ENCODE measurements at regions not wholly inside any gene's neighbourhood (a gene's known extent, or its start where the extent isn't known, plus 50 kb on each side); places are given as distances from the start of the nearest gene placed in this dataset.
"Not testable (repeated sequence)": the region's sequence is repeated elsewhere in the genome, so short reads cannot be mapped to it uniquely, and the experiment has no call there.

- no peak for DNase-seq (ENCODE audit: low read depth, low spot score)
- H3K4me3 ChIP-seq (ENCODE audit: low read length), result no peak overlapping the region
Measured at GRCh38 chr6:167208819-167209576, 51.2 kb upstream of the GPR31 start.

- H3K4me3 ChIP-seq (ENCODE audit: low read length), result no peak overlapping the region
- no peak for DNase-seq (ENCODE audit: low read depth, low spot score)
Measured at GRCh38 chr6:167209577-167209975, 51.8 kb upstream of the GPR31 start.

GRCh38 chr6:167210375-167211294 lies 52.9 kb upstream of the GPR31 start:
- DNase-seq (ENCODE audit: low read depth, low spot score), result no peak
- H3K4me3 ChIP-seq (ENCODE audit: low read length), result no peak overlapping the region

- no peak for DNase-seq (ENCODE audit: low read depth, low spot score)
- no peak overlapping the region for H3K4me3 ChIP-seq (ENCODE audit: low read length)
Measured at GRCh38 chr6:167211295-167211648, 53.5 kb upstream of the GPR31 start.

DNA sequence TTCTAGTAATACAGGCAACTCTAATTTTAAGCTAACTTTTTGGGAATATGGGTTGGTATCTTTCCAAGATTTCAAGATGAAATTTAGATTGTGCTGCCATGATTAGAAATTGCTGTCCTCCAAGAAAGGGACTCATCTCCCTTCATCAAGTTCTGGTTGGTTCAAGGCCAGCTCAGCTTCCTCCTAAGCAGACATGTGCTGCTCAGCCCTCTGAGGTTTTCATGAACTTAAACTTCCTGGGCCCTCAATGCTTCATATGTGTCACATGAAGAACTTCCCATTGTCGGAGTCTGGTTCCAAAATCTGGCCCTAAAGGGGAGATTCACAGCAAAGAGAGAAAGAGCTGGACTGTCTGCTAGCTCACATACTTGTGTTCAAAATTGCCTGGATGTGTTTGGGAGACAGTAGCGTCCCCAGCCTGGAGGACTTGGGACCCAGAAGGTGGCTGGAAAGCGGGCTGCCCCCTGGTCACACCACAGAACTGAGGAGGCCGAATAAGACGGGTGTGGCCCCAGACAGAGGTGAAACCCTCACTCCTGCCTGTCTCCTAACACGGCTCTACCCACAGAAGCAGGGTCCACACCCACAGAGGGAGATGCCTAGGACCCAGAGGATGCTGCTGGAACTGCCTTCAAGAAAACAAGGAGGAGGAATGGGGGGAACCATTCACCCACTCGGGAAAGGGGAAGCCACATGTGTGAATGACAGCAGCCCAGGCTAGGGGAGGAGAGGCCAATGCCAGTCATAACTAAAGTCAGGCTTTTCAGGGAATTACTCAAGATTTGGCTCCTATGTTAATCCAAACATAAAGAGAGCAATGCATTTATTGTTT lies 54.3 kb upstream of the GPR31 start:
- H3K4me3 ChIP-seq (ENCODE audit: low read length), result no peak overlapping the region
- DNase-seq (ENCODE audit: low read depth, low spot score), result no peak

GRCh38 chr6:167212713-167213005 lies 54.9 kb upstream of the GPR31 start:
- H3K4me3 ChIP-seq (ENCODE audit: low read length), result no peak overlapping the region
- no peak for DNase-seq (ENCODE audit: low read depth, low spot score)

DNA sequence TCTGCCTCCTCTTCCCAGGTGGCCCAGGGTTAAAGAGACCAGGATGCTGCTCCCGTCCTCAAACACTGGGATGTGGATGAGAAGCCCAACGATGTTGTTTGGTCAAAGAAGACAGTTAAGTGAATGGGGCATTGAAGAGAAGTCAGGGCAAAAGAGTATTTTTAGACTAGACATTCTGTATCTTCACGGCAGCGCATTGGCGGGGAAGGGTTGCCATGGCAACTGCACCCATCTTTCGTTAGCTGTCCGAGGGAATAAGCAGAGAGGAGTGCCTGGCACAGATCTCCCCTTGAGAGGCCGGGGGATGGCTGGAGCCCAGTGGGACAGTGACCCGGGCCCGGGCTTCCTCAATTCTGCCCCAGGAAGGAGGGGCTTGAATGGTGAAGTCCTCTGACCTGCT lies 56.4 kb upstream of the GPR31 start:
- DNase-seq (ENCODE audit: low read depth, low spot score), result no peak
- no peak overlapping the region for H3K4me3 ChIP-seq (ENCODE audit: low read length)

DNA sequence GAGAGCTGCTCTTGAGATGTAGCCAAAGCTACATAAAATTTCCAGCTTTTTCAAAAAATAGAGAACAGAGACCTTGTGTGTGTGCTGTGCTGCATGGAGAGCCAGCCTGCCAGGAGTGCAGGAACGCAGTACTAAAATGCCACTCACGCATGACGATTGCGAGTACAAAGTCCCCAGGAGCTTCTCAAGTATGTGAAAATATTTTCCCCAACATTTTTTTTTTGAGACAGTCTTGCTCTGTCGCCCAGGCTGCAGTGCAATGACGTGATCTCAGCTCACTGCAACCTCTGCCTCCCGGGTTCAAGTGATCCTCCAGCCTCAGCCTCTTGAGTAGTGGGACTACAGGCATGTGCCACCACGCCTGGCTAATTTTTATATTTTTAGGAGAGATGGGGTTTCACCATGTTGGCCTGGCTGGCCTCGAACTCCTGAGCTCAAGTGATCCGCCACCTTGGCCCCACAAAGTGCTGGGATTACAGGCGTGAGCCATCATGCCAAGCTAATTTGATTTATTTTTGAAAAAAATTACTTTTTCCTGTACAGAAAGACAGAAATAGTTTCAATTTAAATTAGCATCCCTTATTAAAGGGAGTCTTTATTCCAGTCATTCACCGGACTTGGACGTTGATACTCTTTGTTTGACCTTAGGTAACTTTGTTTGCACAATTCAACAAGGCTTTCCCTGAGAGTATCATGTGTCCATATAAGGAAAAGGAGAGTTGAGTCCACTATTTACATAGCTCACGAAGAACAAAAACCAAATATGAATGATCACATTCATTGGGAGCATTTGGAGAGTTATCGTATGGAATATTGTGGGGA lies 57.9 kb upstream of the GPR31 start:
- H3K4me3 ChIP-seq (ENCODE audit: low read length); DNase-seq (ENCODE audit: low read depth, low spot score): not testable (repeated sequence)

GRCh38 chr6:167216390-167217050 lies 58.7 kb upstream of the GPR31 start:
- H3K4me3 ChIP-seq (ENCODE audit: low read length); DNase-seq (ENCODE audit: low read depth, low spot score): not testable (repeated sequence)

GRCh38 chr6:167217073-167217472 lies 59.3 kb upstream of the GPR31 start:
- H3K4me3 ChIP-seq (ENCODE audit: low read length); DNase-seq (ENCODE audit: low read depth, low spot score): not testable (repeated sequence)

DNA sequence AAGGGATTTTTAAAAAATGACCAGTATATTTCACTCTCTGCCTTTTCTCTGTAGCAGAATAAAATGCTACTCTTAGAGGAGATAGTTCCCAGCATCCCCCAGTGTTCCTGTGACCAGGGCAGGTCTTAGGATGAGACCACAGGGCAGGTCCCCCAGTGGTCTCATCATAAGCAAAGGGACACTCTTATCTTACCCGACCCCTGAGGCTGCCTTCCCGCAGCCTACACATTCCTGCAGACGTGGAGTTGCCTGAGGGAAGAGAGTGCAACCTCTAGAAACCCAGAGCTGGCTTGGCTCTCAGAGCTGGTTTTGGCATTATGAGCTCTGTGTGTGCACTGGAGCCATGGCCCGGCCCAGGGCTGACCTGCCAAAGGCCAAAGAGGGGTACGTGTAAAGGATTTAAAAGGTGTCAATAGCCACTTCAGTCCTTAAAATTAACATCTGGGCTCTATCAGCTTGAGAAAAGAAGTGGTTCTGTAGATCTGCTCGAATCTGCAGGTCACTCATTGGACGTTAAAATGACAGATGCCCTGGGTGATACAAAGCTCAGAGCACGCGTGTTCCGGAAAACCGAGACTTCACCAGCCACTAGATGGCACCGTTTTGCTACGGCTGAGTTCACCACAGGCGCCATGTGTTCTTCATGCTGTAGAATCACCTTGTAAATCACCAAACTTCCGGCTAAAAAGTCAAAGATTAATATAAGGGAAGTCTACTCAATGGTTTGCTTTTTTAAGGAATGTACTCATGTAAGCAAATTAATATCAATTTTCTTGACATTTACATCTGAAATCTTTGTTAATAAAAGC lies 60.4 kb upstream of the GPR31 start:
- not testable (repeated sequence) for H3K4me3 ChIP-seq (ENCODE audit: low read length)
- DNase-seq (ENCODE audit: low read depth, low spot score), result peak; percentile 63

GRCh38 chr6:167219079-167219478 lies 61.3 kb upstream of the GPR31 start:
- H3K4me3 ChIP-seq (ENCODE audit: low read length); DNase-seq (ENCODE audit: low read depth, low spot score): not testable (repeated sequence)

DNA sequence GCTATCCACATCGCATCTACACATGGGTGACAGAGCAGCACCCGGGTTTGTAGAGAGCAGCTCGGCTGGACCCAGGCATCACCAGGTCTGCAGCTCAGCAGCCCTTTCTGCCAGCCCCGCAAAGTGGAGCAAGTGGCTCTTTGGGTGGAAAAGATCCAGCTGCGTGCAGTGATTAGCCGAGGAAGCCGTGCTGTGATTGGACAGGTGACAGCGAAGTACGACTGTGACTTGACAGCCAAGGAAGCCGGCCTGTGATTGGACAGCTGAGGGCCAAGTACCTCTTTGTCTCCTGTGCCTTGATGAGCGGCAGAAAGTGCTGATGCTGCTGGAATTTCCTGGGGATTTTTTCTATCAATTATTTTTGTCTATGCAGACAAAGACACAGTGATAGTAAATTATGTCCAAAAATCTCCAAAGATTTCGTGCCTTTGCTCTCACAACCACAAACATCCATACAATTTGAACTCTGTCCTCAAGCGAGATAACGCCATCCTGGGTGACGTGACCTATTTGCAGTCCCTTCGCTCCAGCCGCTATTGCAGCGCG lies 62.3 kb upstream of the GPR31 start:
- H3K4me3 ChIP-seq (ENCODE audit: low read length), result no peak overlapping the region
- DNase-seq (ENCODE audit: low read depth, low spot score), result no peak

DNA sequence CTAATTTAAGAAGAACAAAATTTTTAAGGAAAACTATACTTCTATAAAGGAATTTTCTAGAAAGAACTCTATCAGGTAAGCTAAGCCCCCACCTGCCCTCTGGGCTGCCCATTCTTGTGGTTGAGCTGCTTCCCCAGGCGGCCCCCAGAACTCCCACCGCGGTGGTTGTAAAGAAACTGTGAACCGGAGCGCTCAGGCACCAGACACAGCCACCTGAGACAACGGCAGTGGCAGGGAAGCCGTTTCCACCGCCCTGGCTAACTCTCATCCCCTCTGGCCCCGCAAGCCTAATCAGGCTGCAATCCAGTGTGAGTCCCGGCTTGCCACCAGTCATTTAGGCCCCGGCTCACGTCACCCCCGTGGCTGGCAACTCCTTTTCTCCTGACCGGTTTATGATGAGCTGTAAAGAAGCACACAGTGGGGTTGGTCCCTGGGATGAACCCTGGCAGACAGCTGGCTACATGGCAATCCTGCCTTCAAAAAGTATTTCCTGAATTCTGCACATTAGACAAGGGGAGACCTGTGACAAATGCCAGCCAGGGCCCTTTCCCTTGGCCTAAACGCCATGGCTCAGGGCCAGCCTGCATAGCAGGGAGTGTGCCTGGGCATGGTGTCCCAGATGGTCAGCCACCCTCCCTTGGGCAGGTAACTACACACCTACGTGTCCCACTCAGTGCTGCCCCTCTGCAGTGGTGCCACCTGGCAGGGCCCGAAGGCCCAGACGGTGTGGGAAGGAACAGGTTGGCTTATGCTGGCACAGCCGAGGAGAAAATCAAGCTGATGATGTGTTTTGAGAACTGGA lies 63.8 kb upstream of the GPR31 start:
- DNase-seq (ENCODE audit: low read depth, low spot score), result no peak
- H3K4me3 ChIP-seq (ENCODE audit: low read length), result no peak overlapping the region

- not testable (repeated sequence) for DNase-seq (ENCODE audit: low read depth, low spot score); H3K4me3 ChIP-seq (ENCODE audit: low read length)
Measured at GRCh38 chr6:167225566-167226382, 65.3 kb upstream of the UNC93A start.

GRCh38 chr6:167226383-167226685 lies 64.8 kb upstream of the UNC93A start:
- no peak overlapping the region for H3K4me3 ChIP-seq (ENCODE audit: low read length)
- DNase-seq (ENCODE audit: low read depth, low spot score), result no peak

Measured in Jurkat, Clone E6-1 (cell line).